Heart right ventricle (tissue), 16 donors: ENCODE measurements at regions not wholly inside any gene's neighbourhood (a gene's known extent, or its start where the extent isn't known, plus 50 kb on each side); places are given as distances from the start of the nearest gene placed in this dataset.
A peak's percentile ranks its signal among the peaks of the same experiment; 100 is the strongest.

Experiments used
- ATAC-seq, 8 donors: fragments of 200-7000 bp; cut with Tn5 transposase; one replicate each; pipeline ENCODE4 v1.9.1; 2020; ENCODE audit warnings: mild to moderate bottlenecking in 8 of 8, moderate library complexity in 8 of 8, moderate number of reproducible peaks in 1 of 8
- DNase-seq, 2 donors: peaks; one replicate each; pipeline ENCODE4 v3.0.0-alpha.2; 2020
- H3K27ac ChIP-seq, 10 donors: fragments of 200-600 bp; sonication (generic) in 2 of 10; one replicate each; pipeline versions ENCODE4 v1.5.0 to v1.8.0; 2020 to 2022; ENCODE audit warnings: mild to moderate bottlenecking in 3 of 10
- H3K27me3 ChIP-seq, 7 donors: fragments of 200-600 bp; one replicate each; pipeline ENCODE4 v1.8.0; 2021 to 2022; ENCODE audit warnings: mild to moderate bottlenecking in 2 of 7
- H3K36me3 ChIP-seq, 9 donors: fragments of 200-600 bp; sonication (generic) in 1 of 9; one replicate each; pipeline versions ENCODE4 v1.5.0 to v1.8.0; 2020 to 2022; ENCODE audit warnings: mild to moderate bottlenecking in 2 of 9
- H3K4me1 ChIP-seq, 9 donors: fragments of 200-600 bp; sonication (generic) in 1 of 9; one replicate each; pipeline versions ENCODE4 v1.5.0 to v1.8.0; 2020 to 2022; ENCODE audit warnings: mild to moderate bottlenecking in 4 of 9
- H3K4me3 ChIP-seq, 10 donors: fragments of 200-600 bp; sonication (generic) in 2 of 10; one replicate each; pipeline versions ENCODE4 v1.5.0 to v1.8.0; 2020 to 2022; ENCODE audit warnings: mild to moderate bottlenecking in 7 of 10, moderate library complexity in 2 of 10
- H3K9me3 ChIP-seq, 11 donors: fragments of 200-600 bp in 10 of 11; sonication (generic) in 2 of 11; one replicate each; pipeline versions ENCODE4 v1.5.0 to v1.8.0; 2013 to 2022; ENCODE audit warnings: mild to moderate bottlenecking in 2 of 11, control low read depth in 1 of 11, moderate library complexity in 1 of 11
- CTCF ChIP-seq, 9 donors: fragments of 200-600 bp; sonication (generic) in 2 of 9; IDR thresholded peaks; one replicate each; pipeline versions ENCODE4 v1.5.0 to v1.8.0; 2021 to 2022; ENCODE audit warnings: antibody characterized with exemption in 9 of 9, mild to moderate bottlenecking in 5 of 9, moderate library complexity in 1 of 9
- WGBS, 2 donors: extraction: QIAGEN DNeasy Blood & Tissue Kit; methylation state at CpG; one replicate each; pipeline ENCODE4 v1.1.7; 2013; ENCODE audit warnings: inconsistent platforms in 1 of 2; 5-methylcytosine and 5-hydroxymethylcytosine counted together
- intact Hi-C, 10 donors: fragments of 100-400 bp; cut with DNase I; formaldehyde crosslinking; loops; one replicate each; pipeline versions ENCODE4 v1.11.1 to v1.14.2; 2022
- donor health status: Arrhythmogenic right ventricular cardiomyopathy.
- donor health status: ischemic (EF 13 %, LVEDD 7.1; RV severe dilation, severe dysfunction).
- donor health status: healthy with polysubstance abuse.
- donor health status: DM: no; HTN: yes; CAD: no.
- donor health status: DM: no; HTN: no; CAD: no.
- donor health status: ischemic (EF 25% LVEDD 6.9; RV normal size, moderate dysfunction).
- donor health status: ischemic (EF 25% LVEDD 5.7; RV mildly dilated, moderate dysfunction).
- donor health status: healthy.
- donor health status: DM: yes; HTN: yes; CAD: no.
- donor health status: Ischemic cardiomyopathy.
- donor health status: ischemic (EF 35%, LVEDD 5.7; RV mildly dilated, moderate dysfunction).
- donor health status: nonischemic (EF 11% LVEDD 7.7; RV severe dilation, severe dysfunction).
- donor health status: DM: yes; HTN: yes; CAD: no.
- donor health status: PGD.
- donor health status: ischemic (EF 29% LVEDD 5.4; RV normal size, mild dysfunction).
- donor health status: nonischemic (EF 23%, LVEDD 6.1; RV moderate dilation, normal function).

GRCh38 chr2:49278141-49278540, 123.8 kb upstream of the FSHR start:
- DNase-seq (no peak), ATAC-seq (no peak)
- intact Hi-C loops = no loop called here
- Histone ChIP-seq H3K27ac (no peak overlapping the region), H3K9me3 (peaks cover 0 to 21% (median 0%) of the 10 kb centered on the region in 11 donors), H3K4me1 (no peaks in the 10 kb centered on the region), H3K27me3 (no peaks in the 10 kb centered on the region), H3K4me3 (no peak overlapping the region), H3K36me3 (no peaks in the 10 kb centered on the region)
- TF ChIP-seq CTCF (IDR thresholded peaks at IDR 0.05) = no peak

DNA sequence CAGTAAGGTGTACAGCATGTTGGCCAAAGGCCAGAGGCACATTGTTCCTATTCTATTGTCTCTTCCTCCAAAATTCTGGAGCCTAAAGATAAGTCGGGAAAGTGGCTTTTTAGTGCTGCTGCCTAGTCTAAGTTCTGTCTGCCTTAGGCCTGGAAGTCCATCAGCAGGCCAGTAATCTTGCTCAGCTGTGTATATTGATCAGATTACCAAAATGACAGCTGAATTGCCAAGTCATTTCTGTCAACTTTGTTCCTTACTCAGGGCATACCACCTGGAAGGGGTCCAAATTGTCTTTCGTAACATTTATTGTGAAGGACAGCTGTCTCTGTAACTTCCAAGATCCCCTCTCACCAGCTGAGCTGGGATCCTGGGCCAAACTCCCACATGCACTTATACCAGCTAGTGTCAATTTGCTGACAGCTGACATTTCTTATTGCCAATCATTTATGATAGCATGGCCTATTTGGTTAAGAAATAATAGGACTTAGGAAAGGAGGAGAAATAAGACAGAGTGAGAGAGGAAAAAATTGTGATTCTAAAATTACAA, 116.8 kb upstream of the FSHR start:
- H3K27ac ChIP-seq = no peak overlapping the region
- no peak overlapping the region for H3K4me3 ChIP-seq
- intact Hi-C loops = no loop called here
- H3K36me3 ChIP-seq = no peaks in the 10 kb centered on the region
- DNase-seq (no peak), ATAC-seq (peak in 1 of 8 donors; percentile 25)
- 37 to 41% methylated on average over 2 of the region's 2 CpGs for WGBS, 2 donors
- no peaks in the 10 kb centered on the region for H3K27me3 ChIP-seq
- no peak for TF ChIP-seq CTCF (IDR thresholded peaks at IDR 0.05)
- no peaks in the 10 kb centered on the region for H3K9me3 ChIP-seq
- H3K4me1 ChIP-seq = peaks cover 0 to 12% (median 0%) of the 10 kb centered on the region in 9 donors

GRCh38 chr2:49270091-49270490, 115.8 kb upstream of the FSHR start:
- WGBS, 2 donors = 96 to 98% methylated on average over 6 of the region's 6 CpGs
- no peaks in the 10 kb centered on the region for H3K9me3 ChIP-seq
- no peak for DNase-seq
- H3K36me3 ChIP-seq = no peaks in the 10 kb centered on the region
- peaks cover 0 to 19% (median 0%) of the 10 kb centered on the region in 9 donors for H3K4me1 ChIP-seq
- no peak for TF ChIP-seq CTCF (IDR thresholded peaks at IDR 0.05)
- H3K4me3 ChIP-seq = no peak overlapping the region
- intact Hi-C loops = no loop called here
- no peaks in the 10 kb centered on the region for H3K27me3 ChIP-seq
- H3K27ac ChIP-seq = no peak overlapping the region
- no peak for ATAC-seq

DNA sequence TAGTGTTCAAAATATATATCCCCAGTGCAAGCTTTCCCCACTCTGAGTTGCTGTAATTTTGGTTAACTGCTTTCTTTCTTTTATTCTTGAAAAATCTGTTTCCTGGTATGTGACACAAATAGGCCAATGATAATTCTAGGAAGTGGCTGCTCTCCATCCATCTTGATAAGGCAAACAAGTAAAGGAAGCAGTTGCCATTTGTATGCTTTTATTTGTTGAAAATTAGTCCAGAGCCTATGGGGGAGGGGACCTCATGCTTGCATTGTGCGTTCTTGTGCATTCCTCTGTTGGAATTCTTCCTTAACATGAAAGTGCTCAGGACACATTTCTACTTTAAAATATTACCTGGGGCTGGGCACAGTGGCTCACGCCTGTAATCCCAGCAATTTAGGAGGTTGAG, 111.2 kb upstream of the FSHR start:
- no peaks in the 10 kb centered on the region for H3K36me3 ChIP-seq
- WGBS, 2 donors = 54 to 64% methylated on average over 2 of the region's 2 CpGs
- no peaks in the 10 kb centered on the region for H3K9me3 ChIP-seq
- no peak overlapping the region for H3K4me3 ChIP-seq
- peak overlapping the region in 2 of 10 donors; percentile 14 to 22 for H3K27ac ChIP-seq
- no peak for TF ChIP-seq CTCF (IDR thresholded peaks at IDR 0.05)
- intact Hi-C loops = loop anchor here in 1 of 10 donors (10.0 kb wide), 1 partner anchor 59 kb away; no protein-coding TSS in a partner anchor
- ATAC-seq (peak in 3 of 8 donors; percentile 12 to 70 (median 35)), DNase-seq (peak in 1 of 2 donors; percentile 27)
- H3K4me1 ChIP-seq = peaks cover 0 to 17% (median 0%) of the 10 kb centered on the region in 9 donors
- H3K27me3 ChIP-seq = no peaks in the 10 kb centered on the region
